Anterior cingulate cortex (tissue), 58 donors: ENCODE measurements at regions not wholly inside any gene's neighbourhood (a gene's known extent, or its start where the extent isn't known, plus 50 kb on each side); places are given as distances from the start of the nearest gene placed in this dataset.

Source experiments
- DNase-seq, 58 donors: peaks; one replicate each; lab custom pipeline; 2025; lab: John Stamatoyannopoulos, UW

DNA sequence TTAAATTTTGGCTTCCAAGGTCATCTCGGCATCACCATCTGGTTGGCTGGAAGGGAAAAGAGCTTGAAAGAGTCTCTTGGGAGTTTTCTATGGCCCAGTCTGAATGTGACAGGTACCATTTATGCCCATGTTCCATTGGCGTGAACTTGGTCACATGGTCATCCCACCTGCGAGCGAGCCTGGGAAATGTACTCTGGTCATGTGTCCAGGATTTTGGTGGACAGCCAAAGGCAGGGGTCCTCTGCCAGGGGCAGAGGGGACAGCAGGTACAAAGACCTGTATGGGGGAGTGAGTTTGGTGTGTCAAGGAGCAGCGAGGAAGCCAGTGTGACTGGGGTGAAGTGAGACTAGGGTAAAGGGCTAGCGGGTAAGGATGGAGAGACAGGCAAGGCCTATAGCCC, 112.6 kb downstream of the CDC5L start:
- DNase-seq = no peak

DNA sequence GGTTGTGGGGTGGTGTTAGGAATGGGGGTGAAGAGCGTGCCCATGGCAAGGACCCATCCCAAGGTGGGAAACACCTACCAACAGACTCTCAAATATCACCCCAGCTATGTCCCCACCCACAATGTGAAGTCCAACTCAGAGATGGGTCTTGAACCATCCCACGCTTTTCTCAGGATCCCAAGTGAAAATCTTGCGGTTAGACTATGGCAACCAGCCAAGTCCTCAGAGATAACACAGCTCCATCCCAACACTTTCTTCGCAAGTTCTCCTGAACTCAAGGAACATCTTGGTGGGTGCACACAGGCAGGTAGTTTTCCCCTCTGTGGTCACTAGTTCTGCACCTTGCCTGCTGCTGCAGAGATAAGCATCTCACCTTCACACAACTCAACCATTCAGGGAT, 116.0 kb downstream of the CDC5L start:
- no peak for DNase-seq

DNA sequence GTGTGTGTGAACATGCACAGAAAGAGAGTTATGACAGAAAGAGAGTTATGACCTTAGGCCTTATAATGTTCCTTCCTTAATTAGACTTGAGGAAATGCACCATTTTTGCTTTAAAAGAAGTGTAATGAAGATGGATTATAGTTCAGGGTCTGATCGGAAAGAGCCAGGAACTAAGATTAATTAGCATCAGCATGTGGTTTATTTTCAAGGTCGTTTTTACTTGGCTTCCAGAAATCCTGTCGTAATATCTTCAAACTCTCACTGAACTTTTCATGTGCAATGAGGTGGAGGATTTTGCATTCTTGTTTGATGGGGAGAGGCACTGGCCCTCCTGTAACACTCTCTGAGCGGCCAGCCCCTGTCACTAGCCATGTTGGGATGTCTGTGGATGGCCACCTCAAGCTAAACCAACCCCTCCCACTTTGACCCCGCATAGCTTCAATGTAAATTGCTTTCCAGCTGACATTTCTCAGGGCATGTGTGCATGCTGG, 116.8 kb downstream of the CDC5L start:
- no peak for DNase-seq

DNA sequence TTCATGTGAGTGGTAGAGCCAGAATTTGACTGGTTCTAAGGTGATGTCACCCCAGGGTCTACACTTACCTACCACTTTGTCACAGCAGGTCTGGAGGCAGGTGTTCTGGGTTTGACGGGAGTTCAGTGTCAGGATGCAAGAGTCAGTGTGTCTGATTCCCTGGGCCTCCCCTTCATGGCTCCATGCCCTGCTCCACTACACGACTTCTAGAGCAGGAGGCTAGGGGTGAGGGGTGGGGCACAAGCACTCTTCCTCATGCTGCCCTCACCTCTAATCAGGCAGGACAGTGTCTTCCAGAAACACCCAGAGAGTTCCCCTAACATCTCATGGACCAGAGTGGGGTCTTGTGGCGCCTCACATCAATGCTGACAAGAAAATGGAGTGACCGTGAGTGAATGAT, 118.2 kb downstream of the CDC5L start:
- DNase-seq = no peak

DNA sequence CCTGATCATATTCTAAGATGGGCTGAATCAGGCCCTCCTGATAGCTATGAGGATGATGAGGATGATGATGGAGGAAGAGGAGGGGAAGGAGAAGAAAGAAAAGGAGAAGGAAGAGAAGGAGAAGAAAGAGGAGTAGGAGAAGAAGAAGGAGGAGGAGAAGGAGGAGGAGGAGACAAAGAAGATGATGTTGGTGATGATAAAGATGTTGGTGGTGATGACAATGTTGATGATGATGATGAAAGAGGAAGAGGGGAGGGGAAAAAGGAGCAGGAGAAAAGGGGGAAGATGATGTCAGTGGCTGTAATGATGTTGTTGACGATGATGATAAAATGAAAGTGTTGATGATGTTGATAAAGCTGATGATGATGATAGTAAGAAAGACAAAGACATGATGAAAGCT, 119.5 kb downstream of the CDC5L start:
- DNase-seq = no peak

DNA sequence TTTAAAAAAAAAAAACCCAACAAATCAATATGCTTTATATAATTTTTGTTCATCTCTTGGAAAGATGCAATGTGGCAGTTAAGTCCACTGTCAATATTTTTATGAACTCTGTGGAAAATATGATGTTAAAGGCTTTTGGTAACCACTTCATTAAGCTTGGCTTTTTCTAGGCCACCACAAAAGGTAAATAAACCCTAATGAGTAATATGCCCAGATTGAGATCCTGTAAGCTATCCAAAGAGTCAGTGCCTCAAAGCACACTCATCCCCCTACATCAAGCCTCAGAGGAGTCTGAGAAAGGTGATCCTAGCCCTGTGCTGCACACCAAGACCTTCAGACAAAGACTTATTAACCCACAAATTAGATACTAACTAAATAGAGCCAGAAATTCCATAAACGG, 121.1 kb downstream of the CDC5L start:
- no peak for DNase-seq

DNA sequence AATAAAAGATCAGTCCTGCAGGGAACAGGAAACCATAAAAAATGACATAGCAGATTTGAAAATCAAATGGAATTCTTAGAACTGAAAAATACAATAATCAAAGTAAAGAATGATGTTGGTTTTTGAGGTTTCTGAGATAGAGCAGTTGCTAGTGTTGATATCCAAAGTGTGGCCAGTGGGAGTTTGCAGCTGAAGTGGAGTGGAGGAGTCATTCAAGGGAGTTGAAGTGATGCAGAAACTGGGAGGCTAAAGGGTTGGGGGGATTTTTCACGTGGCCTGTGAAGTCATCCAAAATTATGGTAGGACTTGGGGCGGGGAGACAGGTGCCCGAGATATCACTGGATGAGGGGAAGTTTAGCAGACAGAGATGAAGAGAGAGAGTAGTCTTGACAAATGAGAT, 123.6 kb downstream of the CDC5L start:
- DNase-seq = no peak

DNA sequence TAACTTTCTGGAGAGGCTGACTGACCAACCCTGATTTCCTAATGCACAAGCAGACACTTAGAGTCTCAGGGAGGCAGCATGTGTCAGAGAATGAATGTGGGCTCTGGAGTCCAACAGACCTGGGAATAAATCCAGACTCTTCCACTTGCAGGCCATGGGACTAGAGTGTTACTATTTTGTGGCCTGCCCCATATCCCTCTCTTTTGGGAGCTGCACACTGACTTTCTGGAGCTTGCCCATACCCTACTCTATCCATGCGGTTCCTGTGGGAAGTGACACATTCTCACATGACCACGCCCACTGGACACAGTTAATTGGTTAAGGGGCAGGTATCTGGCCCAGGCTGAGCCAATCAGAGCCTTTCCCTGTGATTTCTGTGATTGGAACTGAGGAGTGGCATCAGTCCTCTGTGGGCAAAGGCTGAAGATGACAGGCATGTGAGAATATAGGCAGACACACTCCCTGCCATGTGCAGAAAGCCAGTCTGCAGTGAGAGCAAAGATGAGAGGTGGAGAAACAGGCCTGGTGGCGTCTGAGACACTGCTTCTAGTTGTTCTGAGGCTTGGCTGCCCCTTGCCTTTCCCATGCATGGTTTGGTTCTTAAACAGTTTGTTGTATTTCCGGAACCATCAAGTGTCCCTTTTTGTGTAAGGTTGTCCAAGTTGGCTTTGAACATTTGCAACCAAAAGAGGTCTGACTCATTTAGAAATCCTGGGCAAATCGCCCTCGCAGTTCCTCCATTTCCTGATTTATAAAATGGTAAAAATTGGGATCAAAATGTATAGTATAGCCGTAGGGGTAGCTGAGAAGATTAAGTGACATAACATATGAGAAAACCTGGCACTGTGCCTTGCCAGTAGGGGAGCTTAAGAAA, 125.6 kb downstream of the CDC5L start:
- DNase-seq = peak in 18 of 58 donors; percentile 6 to 64 (median 26)

DNA sequence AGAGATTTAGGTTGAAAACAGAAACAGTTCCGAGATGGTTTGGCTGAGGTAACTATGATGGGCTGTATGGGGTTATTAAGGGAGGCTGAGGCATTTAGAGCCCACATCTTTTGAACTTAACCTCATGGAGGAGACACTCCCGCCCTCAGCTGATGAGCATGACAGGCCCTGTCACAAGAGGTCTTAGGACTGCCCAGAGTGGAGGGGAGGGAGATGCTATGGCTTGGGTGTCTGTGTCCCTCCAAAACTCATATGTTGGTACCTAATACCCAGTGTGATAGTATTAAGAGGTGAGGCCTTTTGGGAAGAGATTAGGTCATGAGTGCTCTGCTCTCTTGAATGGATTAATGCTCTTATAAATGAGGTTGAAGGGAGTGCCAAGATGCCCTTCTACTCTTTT, 126.6 kb downstream of the CDC5L start:
- DNase-seq = no peak

DNA sequence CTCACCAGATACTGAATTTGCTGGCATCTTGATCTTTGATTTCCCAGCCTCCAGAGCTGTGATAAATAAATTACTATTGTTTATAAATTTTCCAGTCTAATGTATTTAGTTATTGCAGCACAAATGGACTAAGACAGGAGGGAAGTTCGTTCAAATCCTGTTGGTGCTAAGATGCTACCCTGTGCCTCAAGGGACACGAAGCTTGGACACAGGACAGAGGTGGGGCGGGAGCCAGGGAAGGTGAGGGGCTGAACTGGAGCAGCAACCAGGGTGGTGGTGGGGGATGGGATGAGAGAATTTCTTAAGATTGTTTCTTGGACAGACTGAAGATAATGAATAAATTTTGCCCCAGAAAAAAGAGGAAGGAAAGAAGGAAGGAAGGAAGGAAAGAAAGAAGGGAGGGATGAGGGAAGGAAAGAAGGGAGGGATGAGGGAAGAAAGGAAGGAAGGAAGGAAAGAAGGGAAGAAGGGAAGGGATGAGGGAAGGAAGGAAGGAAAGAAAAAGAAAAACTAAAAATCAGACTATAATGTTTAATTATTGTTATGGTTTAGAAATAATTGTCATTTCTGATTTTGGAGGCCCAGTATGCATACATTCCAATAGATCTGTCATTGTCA, 127.2 kb downstream of the CDC5L start:
- DNase-seq = no peak

DNA sequence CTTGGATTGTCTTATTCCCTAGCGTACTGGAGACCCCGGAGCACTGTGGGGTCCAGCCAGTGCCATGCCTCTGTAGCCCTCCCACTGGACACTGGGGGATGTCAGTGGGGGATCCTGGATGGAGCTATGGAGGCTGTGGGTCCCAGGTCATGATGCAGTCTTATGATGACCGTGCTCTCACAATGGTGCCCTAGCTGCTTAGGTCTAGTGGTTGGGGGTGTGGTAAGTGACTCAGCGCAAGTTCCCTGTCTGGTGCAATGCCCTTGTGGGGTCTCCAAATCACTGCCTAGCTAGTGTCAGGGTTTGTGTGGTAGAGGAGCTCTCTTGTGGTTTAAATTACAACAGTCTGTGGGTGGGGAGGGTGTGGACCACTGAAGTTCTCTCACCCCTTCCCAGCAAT, 135.4 kb downstream of the CDC5L start:
- no peak for DNase-seq

DNA sequence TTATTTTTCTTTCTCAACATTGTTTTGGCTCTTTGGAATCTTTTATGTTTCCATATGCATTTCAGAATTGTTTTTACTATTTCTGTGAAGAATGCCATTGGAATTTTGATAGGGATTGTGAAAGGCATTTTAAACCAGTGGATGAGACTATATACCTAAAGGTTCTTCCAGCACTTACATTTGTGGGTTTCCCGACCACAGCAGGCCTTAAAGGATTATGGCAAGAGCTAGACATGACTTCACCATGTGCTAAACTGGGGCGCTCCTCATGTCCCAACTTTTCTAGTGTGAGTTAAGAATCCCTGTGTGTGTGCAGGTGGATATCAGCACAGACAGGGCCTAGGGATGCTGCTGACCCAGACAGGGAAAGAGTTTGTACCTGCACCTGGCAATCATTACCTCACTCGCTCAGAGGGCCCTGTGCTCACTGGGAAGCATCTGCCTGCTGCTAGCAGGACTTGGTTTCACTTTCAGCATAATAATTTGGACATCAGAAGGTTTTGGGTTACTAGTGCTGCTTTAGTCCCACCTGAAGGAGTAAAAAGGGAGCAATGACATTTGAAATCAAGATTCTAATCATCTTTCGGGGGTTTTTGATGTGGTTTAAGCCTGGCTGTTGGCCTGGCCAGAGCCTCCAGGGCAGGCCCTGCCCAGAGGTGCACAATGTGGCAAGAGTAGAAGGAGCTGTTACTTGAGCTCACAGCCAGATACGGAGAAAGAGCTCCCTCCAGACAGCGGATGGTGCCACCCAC, 137.1 kb downstream of the CDC5L start:
- DNase-seq = no peak

DNA sequence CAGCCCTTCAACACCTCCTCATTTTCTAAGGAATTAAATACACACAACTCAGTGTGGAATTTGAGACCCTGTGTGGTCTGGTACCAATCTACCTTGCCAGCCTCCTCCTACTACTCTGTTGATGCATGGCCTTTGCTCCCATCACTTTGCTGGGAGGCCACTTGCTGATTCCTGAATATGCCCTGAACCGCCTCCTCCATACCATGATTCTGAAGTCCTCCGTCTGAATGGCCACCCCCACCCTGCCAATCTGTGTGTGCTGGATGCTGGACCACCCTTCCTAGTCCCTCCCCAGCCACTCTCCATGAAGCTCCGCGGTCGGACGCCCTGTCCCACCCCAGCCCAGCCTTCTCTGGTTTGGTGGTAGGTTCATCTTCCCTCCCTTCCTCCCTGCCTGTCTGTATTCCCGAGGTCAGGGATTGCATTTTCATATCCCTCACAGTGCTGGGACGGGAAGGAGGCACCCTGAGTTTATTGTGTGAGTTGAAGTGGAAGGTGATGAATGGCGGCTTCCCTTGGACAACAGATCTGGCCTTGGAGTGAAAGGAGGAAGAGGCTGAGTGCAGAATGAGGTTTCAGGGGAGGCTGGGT, 138.3 kb downstream of the CDC5L start:
- DNase-seq = no peak

DNA sequence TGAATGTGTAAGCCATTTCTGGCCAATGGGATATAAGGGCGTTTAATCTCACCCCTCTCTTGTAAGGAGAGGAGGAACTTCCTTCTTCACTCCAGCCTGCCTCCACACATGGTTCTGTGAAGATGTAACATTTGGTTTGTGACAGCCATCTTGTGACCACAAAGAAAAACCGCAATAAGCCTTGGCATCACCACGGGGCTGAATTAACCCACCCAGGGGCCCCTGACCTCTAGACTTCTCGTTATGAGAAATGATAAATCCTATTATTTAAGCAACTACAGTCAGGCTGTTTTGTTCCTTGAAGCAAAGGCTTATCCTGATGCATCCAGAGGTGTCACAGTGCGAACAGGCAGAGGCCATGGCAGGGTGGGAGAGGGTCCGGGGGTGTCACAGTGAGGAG, 139.7 kb downstream of the CDC5L start:
- no peak for DNase-seq

DNA sequence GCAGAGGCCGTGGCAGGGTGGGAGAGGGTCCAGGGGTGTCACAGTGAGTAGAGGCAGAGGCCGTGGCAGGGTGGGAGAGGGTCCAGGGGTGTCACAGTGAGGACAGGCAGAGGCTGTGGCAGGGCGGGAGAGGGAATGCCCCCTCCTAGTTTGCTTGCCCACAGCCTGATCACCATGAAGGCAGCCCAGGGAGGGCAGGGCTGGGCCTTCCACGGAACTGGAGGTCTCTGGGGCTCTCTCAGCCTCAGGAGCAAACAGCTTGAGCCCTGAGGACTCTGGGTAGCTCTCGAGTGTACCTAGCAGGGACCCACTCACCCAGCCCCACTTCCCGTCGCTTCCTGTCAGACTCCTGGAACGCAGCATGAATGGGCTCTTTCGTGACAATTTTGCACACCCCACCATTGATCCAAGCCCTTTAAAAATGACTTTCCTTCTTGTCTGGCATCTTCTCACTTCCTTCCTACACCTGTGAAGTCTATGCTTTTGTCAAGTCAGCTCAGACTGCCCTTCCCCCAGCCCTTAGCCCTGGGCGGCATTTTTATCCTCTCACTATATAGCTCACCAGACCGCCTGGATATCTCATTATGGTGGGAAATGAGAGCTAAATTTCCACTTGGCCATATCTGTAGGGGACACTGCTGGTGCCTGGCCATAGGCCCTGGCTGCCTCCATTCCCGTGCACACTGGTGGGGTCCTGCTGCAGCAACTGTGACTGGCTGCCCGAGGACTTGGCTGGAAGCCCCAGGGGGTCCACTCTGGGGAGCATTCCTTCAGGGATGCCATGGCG, 140.3 kb downstream of the CDC5L start:
- DNase-seq = no peak

DNA sequence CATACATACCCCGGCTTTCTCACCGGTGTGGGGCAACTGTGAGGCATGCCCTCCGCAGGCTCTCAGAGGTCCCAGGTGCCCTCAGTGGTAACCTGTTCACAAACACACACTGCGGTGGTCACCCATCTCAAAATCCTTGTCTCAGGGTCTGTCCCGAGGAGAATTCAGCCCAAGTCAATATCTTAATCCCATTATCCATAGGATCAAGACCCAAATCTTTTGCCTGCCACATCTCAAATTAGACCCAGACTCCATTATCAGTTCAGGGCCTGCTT, 140.8 kb downstream of the CDC5L start:
- no peak for DNase-seq

DNA sequence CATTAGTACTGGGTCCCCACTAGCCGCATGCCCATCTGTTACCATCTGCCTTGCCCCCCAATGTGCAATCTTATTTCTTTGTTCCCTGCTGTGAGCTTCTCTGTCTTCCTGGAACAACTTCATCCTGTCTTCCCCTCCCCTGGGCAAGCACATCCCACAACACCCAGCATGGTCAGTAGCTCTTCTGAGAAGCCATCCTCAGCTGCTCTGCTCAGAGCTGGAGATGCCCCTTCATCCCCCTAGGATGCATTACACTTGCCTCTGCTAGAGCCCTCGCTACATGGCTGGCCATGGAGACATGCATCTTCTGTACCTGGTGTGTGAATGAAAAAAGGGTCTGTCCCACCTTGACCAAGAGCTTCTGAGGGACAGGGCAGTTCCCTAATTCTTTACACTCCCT, 141.2 kb downstream of the CDC5L start:
- DNase-seq = no peak

DNA sequence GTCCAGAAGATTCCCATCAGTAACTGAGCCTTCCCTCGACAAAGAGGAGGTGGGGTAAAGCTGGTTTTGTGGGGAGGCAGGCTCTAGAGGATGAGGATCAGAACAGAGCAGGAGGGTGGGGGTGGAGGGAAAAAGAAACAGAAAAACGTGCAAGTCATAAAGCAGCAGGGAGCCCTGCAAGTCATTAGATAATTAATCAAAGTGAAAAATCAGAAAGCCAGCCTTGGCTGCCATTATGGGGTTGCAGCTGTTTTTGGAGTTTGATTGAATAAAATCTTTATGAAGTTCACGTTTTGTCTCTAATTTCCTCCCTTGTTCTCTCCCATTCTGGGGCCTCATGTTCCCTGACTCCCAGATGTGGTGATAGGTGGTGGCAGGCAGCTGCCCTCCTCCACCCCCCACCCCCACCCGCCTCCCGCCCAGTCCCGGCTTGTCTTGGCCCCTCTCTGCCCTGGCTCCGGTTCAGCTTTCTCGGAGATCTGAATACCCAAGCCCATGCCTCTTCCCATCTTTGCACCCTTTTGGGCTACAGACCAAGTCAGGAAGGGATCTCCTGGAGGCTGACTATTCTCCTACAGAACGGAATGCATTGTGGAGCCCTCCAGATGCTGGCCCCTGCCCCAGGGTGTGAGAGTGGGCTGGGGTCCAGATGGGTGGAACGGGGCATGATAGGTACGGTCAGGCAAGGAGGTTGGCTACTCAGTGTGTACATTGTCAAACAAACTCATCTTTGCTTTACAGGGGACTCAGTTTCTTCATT, 141.8 kb downstream of the CDC5L start:
- no peak for DNase-seq

DNA sequence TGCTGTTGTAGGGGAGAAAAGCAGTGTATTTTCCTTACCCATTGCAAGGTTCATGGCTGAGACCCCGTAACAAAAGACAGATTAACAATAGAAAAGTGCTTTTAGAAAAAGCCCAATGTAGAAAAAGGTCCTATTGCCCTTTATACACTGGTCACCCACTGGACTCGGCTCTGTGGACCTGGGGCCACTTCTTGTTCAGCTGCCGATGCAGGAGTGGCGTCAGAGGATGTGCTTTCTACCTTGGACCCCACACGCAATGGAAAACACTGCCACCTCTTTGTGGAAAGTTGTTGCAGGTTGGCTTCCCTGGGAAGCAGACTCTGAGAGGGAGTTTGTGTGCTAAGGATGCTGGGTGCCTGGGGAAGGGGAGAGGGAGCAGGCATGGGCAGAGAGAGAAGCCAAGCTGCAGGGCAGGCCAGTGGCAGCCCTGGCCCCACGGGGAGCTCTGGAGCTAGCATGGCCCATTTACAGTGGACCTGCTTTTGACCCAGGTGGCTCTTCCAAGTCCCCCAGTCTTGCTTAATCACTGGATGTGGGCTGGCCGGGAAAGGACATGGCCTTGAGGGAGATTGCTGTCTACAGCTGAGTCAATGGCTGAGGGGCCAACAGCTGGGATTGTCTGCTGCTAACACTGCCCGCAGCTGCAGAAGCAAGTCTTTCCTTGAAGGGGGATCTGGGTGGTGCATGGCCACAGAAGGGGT, 142.9 kb downstream of the CDC5L start:
- DNase-seq = no peak
